IMR-90 (cell line): ENCODE measurements at regions not wholly inside any gene's neighbourhood (a gene's known extent, or its start where the extent isn't known, plus 50 kb on each side); places are given as distances from the start of the nearest gene placed in this dataset.

Source experiments
- ATAC-seq: fragments of 200-7000 bp; cut with Tn5 transposase; 2 replicates; pipeline ENCODE4 v1.9.1; 2020; ENCODE audit warnings: low read depth, mild to moderate bottlenecking, moderate library complexity
- BruUV-seq: library from RNA; stranded (reverse); fragments of 400-500 nt; replicated peaks from 2 replicates; lab custom pipeline; 2021; lab: Mats Ljungman, UMichigan
- CTCF ChIA-PET: fragments of 300-600 bp; formaldehyde crosslinking; extraction: SDS; loops from one replicate; lab custom pipeline; 2021; ENCODE audit warnings: antibody characterized with exemption; lab: Yijun Ruan, JAX
- POLR2A ChIA-PET: fragments of 300-600 bp; sonication (Branson Sonifier 250); formaldehyde crosslinking; loops from one replicate; lab custom pipeline; 2022; ENCODE audit warnings: antibody characterized with exemption; ENCODE audit not compliant: unreplicated experiment; lab: Charles Lee
- DNase-seq: peaks from one replicate; pipeline ENCODE4 v3.0.0; 2013
- H2AFZ ChIP-seq: replicated peaks from 2 replicates; pipeline ENCODE3; 2013; ENCODE audit warnings: low read length, mild to moderate bottlenecking; ENCODE audit not compliant: poor library complexity
- H2AK5ac ChIP-seq: 2 replicates; pipeline ENCODE4 v1.6.1; 2013; ENCODE audit warnings: low read depth, low read length, inconsistent platforms
- H2AK9ac ChIP-seq: replicated peaks from 2 replicates; pipeline ENCODE3; 2013; ENCODE audit warnings: mild to moderate bottlenecking, low read depth, low read length, moderate library complexity; ENCODE audit not compliant: poor library complexity
- H2BK120ac ChIP-seq: 2 replicates; pipeline ENCODE4 v1.6.1; 2013; ENCODE audit warnings: low read depth, low read length, inconsistent platforms
- H2BK15ac ChIP-seq: 3 replicates; pipeline ENCODE4 v1.6.1; 2013; ENCODE audit warnings: low read depth, low read length, inconsistent platforms
- H2BK20ac ChIP-seq: 2 replicates; pipeline ENCODE4 v1.6.1; 2013; ENCODE audit warnings: low read depth, mild to moderate bottlenecking, inconsistent platforms, low read length, moderate library complexity
- H2BK5ac ChIP-seq: 2 replicates; pipeline ENCODE4 v1.6.1; 2013; ENCODE audit warnings: mild to moderate bottlenecking, low read depth, low read length, inconsistent platforms; ENCODE audit not compliant: poor library complexity, severe bottlenecking
- H3K14ac ChIP-seq: replicated peaks from 2 replicates; pipeline ENCODE4 v1.6.1; 2013; ENCODE audit warnings: low read depth, low read length, inconsistent platforms
- H3K18ac ChIP-seq: 2 replicates; pipeline ENCODE4 v1.6.1; 2013; ENCODE audit warnings: low read depth, low read length, control low read depth
- H3K23ac ChIP-seq: 2 replicates; pipeline ENCODE4 v1.6.1; 2013; ENCODE audit warnings: low read depth, low read length, inconsistent platforms
- H3K27ac ChIP-seq: 2 replicates; pipeline ENCODE4 v1.5.1; 2013; ENCODE audit warnings: mild to moderate bottlenecking, control low read depth, low read length; ENCODE audit not compliant: insufficient read depth
- H3K27me3 ChIP-seq: 2 replicates; pipeline ENCODE4 v1.6.1; 2013; ENCODE audit warnings: low read length; ENCODE audit not compliant: control insufficient read depth, insufficient read depth
- H3K36me3 ChIP-seq: 2 replicates; pipeline ENCODE4 v1.6.1; 2013; ENCODE audit warnings: low read length, mixed read lengths; ENCODE audit not compliant: control insufficient read depth, insufficient read depth
- H3K4ac ChIP-seq: 2 replicates; pipeline ENCODE4 v1.6.1; 2013; ENCODE audit warnings: low read depth, low read length, inconsistent platforms
- H3K4me1 ChIP-seq: 2 replicates; pipeline ENCODE4 v1.6.1; 2013; ENCODE audit warnings: low read length, mixed read lengths; ENCODE audit not compliant: control insufficient read depth, insufficient read depth
- H3K4me2 ChIP-seq: 2 replicates; pipeline ENCODE4 v1.6.1; 2013; ENCODE audit warnings: low read depth, mild to moderate bottlenecking, control low read depth, low read length, moderate library complexity
- H3K4me3 ChIP-seq: 2 replicates; pipeline ENCODE4 v1.5.1; 2013; ENCODE audit warnings: low read depth, mild to moderate bottlenecking, control low read depth, low read length, moderate library complexity; ENCODE audit not compliant: insufficient read depth
- H3K56ac ChIP-seq: 2 replicates; pipeline ENCODE4 v1.6.1; 2013; ENCODE audit warnings: low read length, inconsistent platforms; ENCODE audit not compliant: insufficient read depth; ENCODE audit errors: extremely low read depth
- H3K79me1 ChIP-seq, 2 experiments: 2 replicates each; pipeline ENCODE4 v1.6.1; 2013; ENCODE audit warnings: low read length in 2 of 2, inconsistent platforms in 1 of 2, low read depth in 1 of 2
- H3K9ac ChIP-seq: 2 replicates; pipeline ENCODE4 v1.6.1; 2013; ENCODE audit warnings: low read depth, low read length, control low read depth
- H3K9me1 ChIP-seq: 2 replicates; pipeline ENCODE4 v1.6.1; 2013; ENCODE audit warnings: low read length, inconsistent platforms; ENCODE audit not compliant: insufficient read depth
- H3K9me3 ChIP-seq: 2 replicates; pipeline ENCODE4 v1.6.1; 2013; ENCODE audit warnings: low read length; ENCODE audit not compliant: control insufficient read depth, insufficient read depth
- H4K20me1 ChIP-seq: 2 replicates; pipeline ENCODE4 v1.6.1; 2013; ENCODE audit warnings: low read length, inconsistent platforms; ENCODE audit not compliant: insufficient read depth
- H4K5ac ChIP-seq: 2 replicates; pipeline ENCODE4 v1.6.1; 2013; ENCODE audit warnings: mild to moderate bottlenecking, low read depth, low read length, control low read depth
- H4K8ac ChIP-seq, 2 experiments: 2 replicates each; pipeline ENCODE4 v1.6.1; 2013; ENCODE audit warnings: low read depth in 2 of 2, low read length in 2 of 2, control low read depth in 1 of 2, inconsistent platforms in 1 of 2
- H4K91ac ChIP-seq: 2 replicates; pipeline ENCODE4 v1.6.1; 2013; ENCODE audit warnings: low read depth, low read length, inconsistent platforms; ENCODE audit not compliant: insufficient read depth
- BHLHE40 ChIP-seq: fragments of 150-350 bp; IDR thresholded peaks from 2 replicates; pipeline ENCODE4 v1.6.1; 2016; ENCODE audit warnings: mild to moderate bottlenecking, low read depth, low read length
- CEBPB ChIP-seq: IDR thresholded peaks from 2 replicates; pipeline ENCODE4 v1.6.1; 2012; ENCODE audit warnings: low read depth, low read length, improper control_type of control experiment
- CHD1 ChIP-seq: IDR thresholded peaks from 2 replicates; pipeline ENCODE4 v1.6.1; 2012; ENCODE audit warnings: low read depth, low read length, improper control_type of control experiment
- FOS ChIP-seq: fragments of 150-350 bp; IDR thresholded peaks from 2 replicates; pipeline ENCODE4 v1.6.1; 2016; ENCODE audit warnings: low read depth, low read length
- MAZ ChIP-seq: IDR thresholded peaks from 2 replicates; pipeline ENCODE4 v1.6.1; 2012; ENCODE audit warnings: low read depth, mild to moderate bottlenecking, low read length, improper control_type of control experiment, moderate library complexity, borderline replicate concordance
- MXI1 ChIP-seq: IDR thresholded peaks from 2 replicates; pipeline ENCODE4 v1.6.1; 2012; ENCODE audit warnings: low read depth, mild to moderate bottlenecking, low read length, moderate library complexity, borderline replicate concordance
- NFE2L2 ChIP-seq: fragments of 150-350 bp; IDR thresholded peaks from 2 replicates; pipeline ENCODE4 v1.6.1; 2016; ENCODE audit warnings: low read depth, mild to moderate bottlenecking, low read length
- POLR2A ChIP-seq: IDR thresholded peaks from 2 replicates; pipeline ENCODE4 v1.6.1; 2012; ENCODE audit warnings: mild to moderate bottlenecking, low read depth, low read length
- RAD21 ChIP-seq: IDR thresholded peaks from 2 replicates; pipeline ENCODE4 v1.6.1; 2012; ENCODE audit warnings: low read length, improper control_type of control experiment
- RCOR1 ChIP-seq: IDR thresholded peaks from 2 replicates; pipeline ENCODE4 v1.6.1; 2012; ENCODE audit warnings: mild to moderate bottlenecking, low read length, improper control_type of control experiment; ENCODE audit not compliant: insufficient replicate concordance
- RFX5 ChIP-seq: IDR thresholded peaks from 2 replicates; pipeline ENCODE4 v1.8.0; 2012; ENCODE audit warnings: low read depth, mild to moderate bottlenecking, low read length, moderate library complexity
- SMC3 ChIP-seq: fragments of 150-350 bp; IDR thresholded peaks from 2 replicates; pipeline ENCODE4 v1.6.1; 2016; ENCODE audit warnings: low read depth, mild to moderate bottlenecking, antibody characterized with exemption, low read length, moderate library complexity
- WGBS, 2 experiments: methylation state at CpG; one replicate each; pipeline versions ENCODE4 v1.1.5 to v1.1.7; 2013; ENCODE audit warnings: missing lambda C conversion rate in 2 of 2; ENCODE audit not compliant: insufficient read length in 1 of 2; ENCODE audit errors: extremely low coverage in 2 of 2; 5-methylcytosine and 5-hydroxymethylcytosine counted together
- dilution Hi-C: fragments of 300-500 bp; cut with HindIII; formaldehyde crosslinking; loops from one replicate; pipeline ENCODE4 v1.14.3; 2018; ENCODE audit warnings: low sequenced_read_pairs; ENCODE audit not compliant: unreplicated experiment
- in situ Hi-C: fragments of 300-500 bp; cut with MboI; formaldehyde crosslinking; loops from 3 replicates; pipeline ENCODE4 v1.14.3; 2019; ENCODE audit warnings: low sequenced_read_pairs, inconsistent platforms, mixed read lengths
- intact Hi-C: fragments of 100-400 bp; cut with micrococcal nuclease; formaldehyde crosslinking; loops from 2 replicates; pipeline ENCODE4 v1.10.0; 2022
- TF ChIP-seq, protein P1 (sequence below): fragments of 150-350 bp; IDR thresholded peaks from 2 replicates; pipeline ENCODE4 v1.6.1; 2017; ENCODE audit warnings: mild to moderate bottlenecking, antibody characterized with exemption, low read length, low read depth
- TF ChIP-seq, protein P2 (sequence below): fragments of 150-350 bp; IDR thresholded peaks from 2 replicates; pipeline ENCODE4 v1.6.1; 2016; ENCODE audit warnings: low read depth, mild to moderate bottlenecking, low read length, moderate library complexity, borderline replicate concordance
- TF ChIP-seq, protein P3 (sequence below): conservative IDR thresholded peaks from 2 replicates; pipeline ENCODE4 v1.5.1; 2012; ENCODE audit warnings: mild to moderate bottlenecking, low read depth, low read length, improper control_type of control experiment

DNA sequence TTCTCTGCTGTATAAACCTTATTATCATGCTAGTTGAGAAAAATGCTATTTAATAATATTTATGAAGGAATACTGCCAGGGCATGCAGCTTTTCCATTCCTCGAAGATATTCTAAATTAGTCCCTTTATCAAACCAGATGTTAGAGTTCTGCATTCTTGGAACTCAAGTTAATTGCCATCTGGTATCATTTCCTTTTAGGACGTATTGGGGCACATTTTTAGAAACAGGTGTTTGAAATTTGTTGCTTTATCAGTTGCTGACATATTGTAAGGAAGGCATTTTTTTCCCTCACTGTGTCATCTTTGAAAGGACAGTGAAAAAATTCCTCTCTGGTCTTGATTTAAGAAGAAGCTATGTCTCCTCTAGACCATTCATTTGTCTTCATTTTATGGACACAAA is 471.2 kb upstream of the PRICKLE1 start:
- no peak overlapping the region for H3K18ac ChIP-seq
- no peak overlapping the region for H3K56ac ChIP-seq
- no peak overlapping the region for H3K4me3 ChIP-seq
- H2BK5ac ChIP-seq = no peak overlapping the region
- no peak overlapping the region for H3K4me2 ChIP-seq
- ChIA-PET CTCF (interaction anchor here (0.7 kb wide), 1 partner anchor 12 kb away, joined by 3 read pairs; no protein-coding TSS in a partner anchor), POLR2A (no interaction called here)
- H3K27ac ChIP-seq = no peak overlapping the region
- H3K4me1 ChIP-seq = no peaks in the 10 kb centered on the region
- no peak overlapping the region for H2BK20ac ChIP-seq
- no peaks in the 10 kb centered on the region for H3K9me1 ChIP-seq
- no peaks in the 10 kb centered on the region for H3K79me1 ChIP-seq
- no peak overlapping the region for H3K23ac ChIP-seq
- TF ChIP-seq NFE2L2 (no peak), CEBPB (no peak), RFX5 (no peak), RAD21 (no peak), MXI1 (no peak), BHLHE40 (no peak), MAZ (no peak), SMC3 (no peak), POLR2A (no peak), FOS (no peak), RCOR1 (no peak), CHD1 (no peak)
- TF ChIP-seq, protein P1, sequence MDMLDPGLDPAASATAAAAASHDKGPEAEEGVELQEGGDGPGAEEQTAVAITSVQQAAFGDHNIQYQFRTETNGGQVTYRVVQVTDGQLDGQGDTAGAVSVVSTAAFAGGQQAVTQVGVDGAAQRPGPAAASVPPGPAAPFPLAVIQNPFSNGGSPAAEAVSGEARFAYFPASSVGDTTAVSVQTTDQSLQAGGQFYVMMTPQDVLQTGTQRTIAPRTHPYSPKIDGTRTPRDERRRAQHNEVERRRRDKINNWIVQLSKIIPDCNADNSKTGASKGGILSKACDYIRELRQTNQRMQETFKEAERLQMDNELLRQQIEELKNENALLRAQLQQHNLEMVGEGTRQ = no peak
- TF ChIP-seq, protein P2, sequence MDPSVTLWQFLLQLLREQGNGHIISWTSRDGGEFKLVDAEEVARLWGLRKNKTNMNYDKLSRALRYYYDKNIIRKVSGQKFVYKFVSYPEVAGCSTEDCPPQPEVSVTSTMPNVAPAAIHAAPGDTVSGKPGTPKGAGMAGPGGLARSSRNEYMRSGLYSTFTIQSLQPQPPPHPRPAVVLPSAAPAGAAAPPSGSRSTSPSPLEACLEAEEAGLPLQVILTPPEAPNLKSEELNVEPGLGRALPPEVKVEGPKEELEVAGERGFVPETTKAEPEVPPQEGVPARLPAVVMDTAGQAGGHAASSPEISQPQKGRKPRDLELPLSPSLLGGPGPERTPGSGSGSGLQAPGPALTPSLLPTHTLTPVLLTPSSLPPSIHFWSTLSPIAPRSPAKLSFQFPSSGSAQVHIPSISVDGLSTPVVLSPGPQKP = no peak
- TF ChIP-seq, protein P3, sequence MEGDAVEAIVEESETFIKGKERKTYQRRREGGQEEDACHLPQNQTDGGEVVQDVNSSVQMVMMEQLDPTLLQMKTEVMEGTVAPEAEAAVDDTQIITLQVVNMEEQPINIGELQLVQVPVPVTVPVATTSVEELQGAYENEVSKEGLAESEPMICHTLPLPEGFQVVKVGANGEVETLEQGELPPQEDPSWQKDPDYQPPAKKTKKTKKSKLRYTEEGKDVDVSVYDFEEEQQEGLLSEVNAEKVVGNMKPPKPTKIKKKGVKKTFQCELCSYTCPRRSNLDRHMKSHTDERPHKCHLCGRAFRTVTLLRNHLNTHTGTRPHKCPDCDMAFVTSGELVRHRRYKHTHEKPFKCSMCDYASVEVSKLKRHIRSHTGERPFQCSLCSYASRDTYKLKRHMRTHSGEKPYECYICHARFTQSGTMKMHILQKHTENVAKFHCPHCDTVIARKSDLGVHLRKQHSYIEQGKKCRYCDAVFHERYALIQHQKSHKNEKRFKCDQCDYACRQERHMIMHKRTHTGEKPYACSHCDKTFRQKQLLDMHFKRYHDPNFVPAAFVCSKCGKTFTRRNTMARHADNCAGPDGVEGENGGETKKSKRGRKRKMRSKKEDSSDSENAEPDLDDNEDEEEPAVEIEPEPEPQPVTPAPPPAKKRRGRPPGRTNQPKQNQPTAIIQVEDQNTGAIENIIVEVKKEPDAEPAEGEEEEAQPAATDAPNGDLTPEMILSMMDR = no peak
- no peak overlapping the region for H2AK5ac ChIP-seq
- H2BK15ac ChIP-seq = no peak overlapping the region
- no peaks in the 10 kb centered on the region for H3K9me3 ChIP-seq
- no peak overlapping the region for H4K5ac ChIP-seq
- no CpG with 5 or more reads among the region's 2 CpGs for WGBS, 2 experiments
- H4K20me1 ChIP-seq = no peaks in the 10 kb centered on the region
- in situ Hi-C loops = no loop called here
- H3K14ac ChIP-seq = no peak overlapping the region
- dilution Hi-C loops = no loop called here
- no peak overlapping the region for H2AK9ac ChIP-seq
- no peak overlapping the region for H4K8ac ChIP-seq
- DNase-seq (no peak), ATAC-seq (no peak)
- intact Hi-C loops = no loop called here
- H3K27me3 ChIP-seq = no peaks in the 10 kb centered on the region
- H4K91ac ChIP-seq = no peak overlapping the region
- H3K9ac ChIP-seq = no peak overlapping the region
- H3K4ac ChIP-seq = no peak overlapping the region
- H3K36me3 ChIP-seq = no peaks in the 10 kb centered on the region
- no TSS peak for BruUV-seq
- H2BK120ac ChIP-seq = no peak overlapping the region
- H2AFZ ChIP-seq = no peak overlapping the region
